ENCODE measurements at regions not wholly inside any gene's neighbourhood (a gene's known extent, or its start where the extent isn't known, plus 50 kb on each side); places are given as distances from the start of the nearest gene placed in this dataset.

- no peaks in the 10 kb centered on the region for H3K79me2 ChIP-seq (ENCODE audit: insufficient read depth, low read length)
- H3K9me3 ChIP-seq (replicated peaks in 1 of 2; ENCODE audit: control insufficient read depth in 1 of 2, insufficient read depth in 1 of 2, low read length in 2 of 2) = peaks cover 3 to 6% of the 10 kb centered on the region in 2 donors
- peaks cover 18% of the 10 kb centered on the region for H3K4me1 Mint-ChIP-seq
- H3K36me3 Mint-ChIP-seq = no peaks in the 10 kb centered on the region
- no peak overlapping the region for H3K9ac ChIP-seq (ENCODE audit: insufficient read depth, low read length, poor library complexity, severe bottlenecking)
- no CpG with 5 or more reads among the region's 1 CpG for WGBS (ENCODE audit: insufficient coverage)
- no peak overlapping the region for H2AFZ ChIP-seq (ENCODE audit: insufficient read depth, low read depth, low read length, poor library complexity, severe bottlenecking)
- no peaks in the 10 kb centered on the region for H3K27me3 ChIP-seq (ENCODE audit: control insufficient read depth in 2 of 2, insufficient read depth in 2 of 2, low read length in 2 of 2)
- no peak overlapping the region for H3K27ac ChIP-seq (ENCODE audit: low read depth in 1 of 2, low read length in 2 of 2)
- H3K9me3 Mint-ChIP-seq = peaks cover 5 to 12% (median 6%) of the 10 kb centered on the region in 7 donors
- H3K4me1 ChIP-seq (ENCODE audit: control insufficient read depth in 1 of 2, insufficient read depth in 2 of 2, low read length in 2 of 2) = peaks cover 23 to 24% of the 10 kb centered on the region in 2 donors
- TF ChIP-seq, protein P1, sequence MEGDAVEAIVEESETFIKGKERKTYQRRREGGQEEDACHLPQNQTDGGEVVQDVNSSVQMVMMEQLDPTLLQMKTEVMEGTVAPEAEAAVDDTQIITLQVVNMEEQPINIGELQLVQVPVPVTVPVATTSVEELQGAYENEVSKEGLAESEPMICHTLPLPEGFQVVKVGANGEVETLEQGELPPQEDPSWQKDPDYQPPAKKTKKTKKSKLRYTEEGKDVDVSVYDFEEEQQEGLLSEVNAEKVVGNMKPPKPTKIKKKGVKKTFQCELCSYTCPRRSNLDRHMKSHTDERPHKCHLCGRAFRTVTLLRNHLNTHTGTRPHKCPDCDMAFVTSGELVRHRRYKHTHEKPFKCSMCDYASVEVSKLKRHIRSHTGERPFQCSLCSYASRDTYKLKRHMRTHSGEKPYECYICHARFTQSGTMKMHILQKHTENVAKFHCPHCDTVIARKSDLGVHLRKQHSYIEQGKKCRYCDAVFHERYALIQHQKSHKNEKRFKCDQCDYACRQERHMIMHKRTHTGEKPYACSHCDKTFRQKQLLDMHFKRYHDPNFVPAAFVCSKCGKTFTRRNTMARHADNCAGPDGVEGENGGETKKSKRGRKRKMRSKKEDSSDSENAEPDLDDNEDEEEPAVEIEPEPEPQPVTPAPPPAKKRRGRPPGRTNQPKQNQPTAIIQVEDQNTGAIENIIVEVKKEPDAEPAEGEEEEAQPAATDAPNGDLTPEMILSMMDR (IDR thresholded peaks at IDR 0.05) = no peak
- H3K36me3 ChIP-seq (replicated peaks in 1 of 2; ENCODE audit: control insufficient read depth in 1 of 2, insufficient read depth in 2 of 2, low read length in 2 of 2) = no peaks in the 10 kb centered on the region
- no peaks in the 10 kb centered on the region for H4K20me1 ChIP-seq (ENCODE audit: insufficient read depth, low read length)
- DNase-seq = no peak
- H3K4me3 ChIP-seq (replicated peaks in 1 of 3; ENCODE audit: low read depth in 2 of 3, low read length in 3 of 3) = no peak overlapping the region
- intact Hi-C loops (cut with micrococcal nuclease) = no loop called here
- H3K27ac Mint-ChIP-seq = no peak overlapping the region
- peaks cover 0 to 2% (median 0%) of the 10 kb centered on the region in 3 donors for H3K27me3 Mint-ChIP-seq (ENCODE audit: low read depth in 3 of 3)
- H3K4me3 Mint-ChIP-seq = no peak overlapping the region
- no peak overlapping the region for H3K4me2 ChIP-seq (replicated peaks; ENCODE audit: extremely low read depth, low read length, poor library complexity, severe bottlenecking)
Observed at GRCh38 chr9:7936996-7937395, 137.4 kb upstream of the DMAC1 start.

DNA sequence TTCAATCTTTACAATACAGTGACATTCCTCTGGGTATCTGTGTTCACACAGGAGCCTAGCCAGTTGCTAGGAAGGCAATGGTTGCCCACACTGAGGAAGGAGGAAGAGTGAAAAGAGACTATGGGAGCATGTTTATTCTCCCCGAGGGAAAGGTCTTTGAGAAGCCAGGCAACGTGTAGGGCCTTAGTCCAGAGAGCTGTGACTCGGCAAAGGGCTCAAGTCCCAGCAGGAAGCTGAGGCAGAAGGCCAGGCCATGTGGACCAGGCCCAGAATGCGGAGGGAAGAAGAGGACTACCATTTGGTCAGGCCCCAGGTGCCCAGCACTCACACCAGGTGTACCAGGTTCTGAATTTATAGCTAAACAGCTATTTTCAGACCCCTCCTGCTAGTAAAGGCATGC lies 136.6 kb upstream of the DMAC1 start:
- H3K36me3 Mint-ChIP-seq = no peaks in the 10 kb centered on the region
- H3K27ac ChIP-seq (ENCODE audit: low read depth in 1 of 2, low read length in 2 of 2) = peak overlapping the region; percentile 63 to 82
- H3K27ac Mint-ChIP-seq = peak overlapping the region; percentile 73 to 97 (median 89)
- H3K27me3 Mint-ChIP-seq (ENCODE audit: low read depth in 3 of 3) = peaks cover 0 to 2% (median 0%) of the 10 kb centered on the region in 3 donors
- H3K9ac ChIP-seq (ENCODE audit: insufficient read depth, low read length, poor library complexity, severe bottlenecking) = no peak overlapping the region
- peak overlapping the region; percentile 69 for H3K4me2 ChIP-seq (replicated peaks; ENCODE audit: extremely low read depth, low read length, poor library complexity, severe bottlenecking)
- peak overlapping the region; percentile 74 for H2AFZ ChIP-seq (ENCODE audit: insufficient read depth, low read depth, low read length, poor library complexity, severe bottlenecking)
- H3K9me3 Mint-ChIP-seq = peaks cover 5 to 9% (median 6%) of the 10 kb centered on the region in 7 donors
- H3K4me3 ChIP-seq (replicated peaks in 1 of 3; ENCODE audit: low read depth in 2 of 3, low read length in 3 of 3) = peak overlapping the region in 2 of 3 experiments; percentile 19 to 59
- H4K20me1 ChIP-seq (ENCODE audit: insufficient read depth, low read length) = no peaks in the 10 kb centered on the region
- 36% methylated on average over 4 of the region's 4 CpGs for WGBS (ENCODE audit: insufficient coverage)
- peaks cover 18% of the 10 kb centered on the region for H3K4me1 Mint-ChIP-seq
- H3K9me3 ChIP-seq (replicated peaks in 1 of 2; ENCODE audit: control insufficient read depth in 1 of 2, insufficient read depth in 1 of 2, low read length in 2 of 2) = peaks cover 3 to 6% of the 10 kb centered on the region in 2 donors
- no peaks in the 10 kb centered on the region for H3K79me2 ChIP-seq (ENCODE audit: insufficient read depth, low read length)
- no peaks in the 10 kb centered on the region for H3K36me3 ChIP-seq (replicated peaks in 1 of 2; ENCODE audit: control insufficient read depth in 1 of 2, insufficient read depth in 2 of 2, low read length in 2 of 2)
- H3K4me3 Mint-ChIP-seq = peak overlapping the region; percentile 53 to 74
- H3K27me3 ChIP-seq (ENCODE audit: control insufficient read depth in 2 of 2, insufficient read depth in 2 of 2, low read length in 2 of 2) = no peaks in the 10 kb centered on the region
- intact Hi-C loops (cut with micrococcal nuclease) = no loop called here
- DNase-seq = peak; percentile 2 to 7 (median 3)
- TF ChIP-seq, protein P1 (IDR thresholded peaks at IDR 0.05) = no peak
- peaks cover 23 to 24% of the 10 kb centered on the region in 2 donors for H3K4me1 ChIP-seq (ENCODE audit: control insufficient read depth in 1 of 2, insufficient read depth in 2 of 2, low read length in 2 of 2)
